Liver (tissue), 7 donors: ENCODE measurements at regions not wholly inside any gene's neighbourhood (a gene's known extent, or its start where the extent isn't known, plus 50 kb on each side); places are given as distances from the start of the nearest gene placed in this dataset.
"Not testable (repeated sequence)": the region's sequence is repeated elsewhere in the genome, so short reads cannot be mapped to it uniquely, and the experiment has no call there.

Experiments
- DNase-seq: peaks from one replicate; pipeline ENCODE4 v3.0.0-alpha.2; 2017; ENCODE audit warnings: low spot score
- H3K27ac ChIP-seq, 2 donors: one replicate each; pipeline ENCODE4 v1.7.0; 2013; ENCODE audit warnings: inconsistent platforms in 2 of 2, low read length in 2 of 2, control low read depth in 1 of 2, low read depth in 1 of 2, mild to moderate bottlenecking in 1 of 2
- H3K27me3 ChIP-seq, 4 donors: one replicate each; pipeline versions ENCODE4 v1.6.1 to v1.7.0; 2013; ENCODE audit warnings: low read length in 3 of 4, inconsistent platforms in 1 of 4, mild to moderate bottlenecking in 1 of 4, moderate library complexity in 1 of 4; ENCODE audit not compliant: control insufficient read depth in 4 of 4, insufficient read depth in 4 of 4
- H3K36me3 ChIP-seq, 4 donors: one replicate each; pipeline versions ENCODE4 v1.6.1 to v1.7.0; 2013; ENCODE audit warnings: low read length in 3 of 4, mild to moderate bottlenecking in 3 of 4, low read depth in 1 of 4, moderate library complexity in 1 of 4; ENCODE audit not compliant: control insufficient read depth in 4 of 4, insufficient read depth in 3 of 4
- H3K4me1 ChIP-seq, 4 donors: one replicate each; pipeline versions ENCODE4 v1.6.1 to v1.7.0; 2013; ENCODE audit warnings: low read length in 3 of 4, mild to moderate bottlenecking in 3 of 4, moderate library complexity in 1 of 4; ENCODE audit not compliant: control insufficient read depth in 4 of 4, insufficient read depth in 4 of 4
- H3K4me3 ChIP-seq, 3 donors: one replicate each; pipeline versions ENCODE4 v1.6.1 to v1.7.0; 2013; ENCODE audit warnings: low read length in 3 of 3, control low read depth in 1 of 3, low read depth in 1 of 3, mild to moderate bottlenecking in 1 of 3
- H3K9ac ChIP-seq, 2 donors: one replicate each; pipeline ENCODE4 v1.7.0; 2013; ENCODE audit warnings: low read length in 2 of 2, mild to moderate bottlenecking in 2 of 2, moderate library complexity in 2 of 2, control low read depth in 1 of 2, low read depth in 1 of 2
- H3K9me3 ChIP-seq, 4 donors: one replicate each; pipeline versions ENCODE4 v1.6.1 to v1.7.0; 2013; ENCODE audit warnings: low read length in 3 of 4; ENCODE audit not compliant: control insufficient read depth in 4 of 4
- HNF4A ChIP-seq, 2 donors: conservative IDR thresholded peaks; 2 replicates each; pipeline ENCODE4 v1.6.1; 2016; ENCODE audit warnings: antibody characterized with exemption in 2 of 2, mild to moderate bottlenecking in 2 of 2
- NR2F2 ChIP-seq: IDR thresholded peaks from 2 replicates; pipeline ENCODE4 v1.6.1; 2016; ENCODE audit warnings: antibody characterized with exemption
- REST ChIP-seq: IDR thresholded peaks from 2 replicates; pipeline ENCODE4 v1.6.1; 2016; ENCODE audit warnings: antibody characterized with exemption, mild to moderate bottlenecking
- RXRA ChIP-seq, 2 donors: IDR thresholded peaks; 2 replicates each; pipeline ENCODE4 v1.6.1; 2017 to 2018; ENCODE audit warnings: antibody characterized with exemption in 2 of 2, mild to moderate bottlenecking in 1 of 2
- YY1 ChIP-seq: IDR thresholded peaks from 2 replicates; pipeline ENCODE4 v1.6.1; 2016; ENCODE audit warnings: antibody characterized with exemption, mild to moderate bottlenecking
- WGBS: extraction: QIAGEN DNeasy Blood & Tissue Kit; methylation state at CpG from one replicate; pipeline ENCODE4 v1.1.7; 2013; 5-methylcytosine and 5-hydroxymethylcytosine counted together
- donor health status: healthy.
- donor health status: healthy.
- donor health status: healthy.
- donor health status: healthy.

GRCh38 chr16:29170393-29171119, 185.7 kb downstream of the LAT start:
- H3K27me3 ChIP-seq, H3K36me3 ChIP-seq, H3K4me3 ChIP-seq, H3K9me3 ChIP-seq, DNase-seq, H3K9ac ChIP-seq: not testable (repeated sequence)
- 78% methylated on average over 20 of the region's 20 CpGs for WGBS
- Histone ChIP-seq H3K4me1 (peaks cover 0 to 15% (median 14%) of the 10 kb centered on the region in 4 donors), H3K27ac (peak overlapping the region; percentile 46 to 51)
- TF ChIP-seq RXRA (IDR thresholded peaks at IDR 0.05): peak in 1 of 2 donors; percentile 60
- TF ChIP-seq HNF4A (conservative IDR thresholded peaks at IDR 0.05): peak in 1 of 2 donors; percentile 71
- peak; percentile 93 for TF ChIP-seq YY1
- TF ChIP-seq REST: peak; percentile 84

GRCh38 chr16:29169295-29169994, 184.6 kb downstream of the LAT start:
- peaks cover 0 to 15% (median 13%) of the 10 kb centered on the region in 4 donors for H3K4me1 ChIP-seq
- H3K36me3 ChIP-seq, H3K9ac ChIP-seq, H3K27me3 ChIP-seq, DNase-seq, H3K4me3 ChIP-seq, H3K9me3 ChIP-seq: not testable (repeated sequence)
- H3K27ac ChIP-seq: peak overlapping the region in 1 of 2 donors; percentile 37
- peak; percentile 18 to 27 for TF ChIP-seq RXRA (IDR thresholded peaks at IDR 0.05)
- TF ChIP-seq NR2F2: peak; percentile 43
- WGBS: 87% methylated on average over 16 of the region's 16 CpGs

GRCh38 chr16:29168515-29169259, 183.8 kb downstream of the LAT start:
- H3K36me3 ChIP-seq, H3K9ac ChIP-seq, H3K27ac ChIP-seq, H3K27me3 ChIP-seq, H3K4me3 ChIP-seq, H3K9me3 ChIP-seq, DNase-seq: not testable (repeated sequence)
- WGBS: 83% methylated on average over 13 of the region's 13 CpGs
- H3K4me1 ChIP-seq: peaks cover 0 to 15% (median 13%) of the 10 kb centered on the region in 4 donors

- 90% methylated on average over 7 of the region's 8 CpGs for WGBS
- H3K4me1 ChIP-seq, H3K9ac ChIP-seq, DNase-seq, H3K36me3 ChIP-seq, H3K27ac ChIP-seq, H3K27me3 ChIP-seq, H3K9me3 ChIP-seq, H3K4me3 ChIP-seq: not testable (repeated sequence)
These were observed 179.7 kb downstream of the LAT start for GRCh38 chr16:29164442-29165089.

GRCh38 chr16:29160171-29160570, 175.3 kb downstream of the LAT start:
- not testable (repeated sequence) for H3K4me1 ChIP-seq, H3K9me3 ChIP-seq, H3K36me3 ChIP-seq, H3K27me3 ChIP-seq, H3K4me3 ChIP-seq, DNase-seq, H3K9ac ChIP-seq
- 95% methylated on average over 25 of the region's 25 CpGs for WGBS
- peak overlapping the region in 1 of 2 donors; percentile 7 for H3K27ac ChIP-seq

GRCh38 chr16:29159603-29160002, 174.8 kb downstream of the LAT start:
- H3K27me3 ChIP-seq, H3K9me3 ChIP-seq, DNase-seq, H3K36me3 ChIP-seq, H3K9ac ChIP-seq, H3K27ac ChIP-seq, H3K4me1 ChIP-seq, H3K4me3 ChIP-seq: not testable (repeated sequence)
- 93% methylated on average over 11 of the region's 11 CpGs for WGBS
